HG03103 (cell line): ENCODE measurements at regions not wholly inside any gene's neighbourhood (a gene's known extent, or its start where the extent isn't known, plus 50 kb on each side); places are given as distances from the start of the nearest gene placed in this dataset.
"Not testable (repeated sequence)": the region's sequence is repeated elsewhere in the genome, so short reads cannot be mapped to it uniquely, and the experiment has no call there.

Experiments
- ATAC-seq: cut with Tn5 transposase; IDR thresholded peaks from one replicate; pipeline ENCODE4 v1.9.1; 2021; ENCODE audit warnings: low read depth; ENCODE audit not compliant: unreplicated experiment

DNA sequence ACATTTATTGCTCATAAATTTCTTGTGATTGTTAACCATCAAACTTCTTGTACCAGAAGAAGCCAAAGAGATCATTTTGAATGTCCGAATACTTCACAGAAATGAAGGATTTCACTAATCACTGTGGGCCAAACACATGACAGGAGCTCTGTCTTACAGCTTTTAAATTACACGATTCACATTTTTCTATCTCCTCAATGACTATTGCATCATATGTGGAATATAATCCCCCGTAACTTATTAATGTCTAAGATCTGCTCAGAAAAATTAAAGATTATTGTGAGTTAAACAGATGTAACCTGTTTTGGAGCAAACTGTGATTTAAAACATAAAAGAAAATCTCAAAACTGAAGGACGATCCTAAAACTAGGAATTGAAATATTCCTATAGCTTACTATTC is 645.2 kb upstream of the COX7C start:
- ATAC-seq, result no peak

DNA sequence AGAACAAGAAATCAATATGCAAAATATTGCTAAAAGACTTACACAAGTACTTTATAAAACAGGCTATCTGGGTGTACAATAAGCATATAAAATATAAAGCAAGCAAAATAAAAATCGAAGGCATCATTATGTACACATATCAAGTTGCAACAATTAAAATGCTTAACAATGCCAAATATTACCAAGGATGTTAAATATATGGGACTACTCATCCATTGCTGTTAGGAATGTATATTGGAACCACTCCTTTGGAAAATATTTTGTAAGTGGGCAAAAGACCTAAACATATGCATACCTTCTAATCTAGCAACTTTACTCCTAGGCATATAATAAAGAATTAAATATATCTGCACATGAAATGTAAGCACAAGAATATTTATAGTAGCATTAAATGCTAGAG is 632.6 kb upstream of the COX7C start:
- no peak for ATAC-seq

DNA sequence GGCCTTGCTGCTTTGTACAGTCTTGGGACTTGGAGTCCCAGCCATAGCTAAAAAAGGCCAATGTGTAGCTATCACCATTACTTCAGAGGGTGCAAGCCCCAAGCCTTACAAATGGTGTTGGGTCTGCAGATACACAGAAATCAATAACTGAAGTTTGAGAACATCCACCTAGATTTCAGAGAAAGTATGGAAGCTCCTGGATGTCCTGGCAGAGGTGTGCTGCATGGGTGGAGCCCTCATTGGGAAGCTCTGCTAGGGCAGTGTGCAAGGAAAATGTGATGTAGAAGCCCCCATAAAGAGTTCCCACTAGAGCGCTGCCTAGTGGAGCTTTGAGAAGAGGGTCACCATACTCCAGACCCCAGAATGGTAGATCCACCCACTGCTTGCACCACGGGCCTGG is 626.7 kb upstream of the COX7C start:
- no peak for ATAC-seq

DNA sequence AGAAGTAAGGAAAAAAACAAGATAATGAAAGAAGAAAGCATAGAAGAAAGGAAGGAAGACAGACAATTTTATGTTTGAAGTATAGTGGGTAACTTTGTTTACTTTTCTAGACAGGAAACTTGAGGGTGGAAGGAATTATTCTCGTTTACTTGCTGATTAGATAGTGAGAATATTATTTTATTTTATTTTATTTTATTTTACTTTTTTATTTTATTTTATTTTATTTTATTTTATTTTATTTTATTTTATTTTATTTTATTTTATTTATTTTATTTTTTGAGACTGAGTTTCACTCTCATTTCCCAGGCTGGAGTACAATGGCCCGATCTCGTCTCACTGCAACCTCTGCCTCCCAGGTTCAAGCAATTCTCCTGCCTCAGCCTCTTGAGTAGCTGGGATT is 623.1 kb upstream of the COX7C start:
- not testable (repeated sequence) for ATAC-seq

DNA sequence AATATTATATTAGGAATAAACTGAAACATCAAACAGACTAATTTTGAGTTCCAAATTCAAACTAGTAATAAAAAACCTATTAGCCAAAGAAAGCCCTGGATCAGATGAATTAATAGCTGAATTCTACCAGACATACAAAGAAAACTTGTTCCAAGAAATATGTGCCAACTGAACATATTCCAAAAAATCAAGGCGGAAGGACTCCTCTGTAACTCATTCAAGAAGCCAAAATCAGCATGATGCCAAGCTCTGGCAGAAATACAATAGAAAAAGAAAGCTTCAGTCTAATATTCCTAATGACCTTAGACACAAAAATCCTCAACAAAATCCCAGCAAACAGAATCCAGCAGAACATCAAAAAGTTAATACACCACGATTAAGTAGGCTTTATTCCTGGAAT is 619.1 kb upstream of the COX7C start:
- ATAC-seq, result no peak

DNA sequence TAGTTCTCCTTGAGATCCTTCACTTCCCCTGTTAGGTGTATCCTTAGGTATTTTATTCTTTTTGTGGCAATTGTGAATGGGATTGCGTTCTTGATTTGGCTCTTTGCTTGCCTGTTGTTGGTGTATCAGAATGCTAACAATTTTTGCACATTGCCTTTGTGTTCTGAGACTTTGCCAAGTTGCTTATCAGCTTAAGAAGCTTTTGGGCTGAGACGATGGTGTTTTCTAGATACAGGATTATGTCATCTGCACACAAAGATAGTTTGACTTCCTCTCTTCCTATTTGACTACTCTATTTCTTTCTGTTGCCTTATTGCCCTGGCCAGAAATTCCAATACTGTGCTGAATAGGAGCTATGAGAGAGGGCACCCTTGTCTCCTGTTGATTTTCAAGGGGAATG is 609.4 kb upstream of the COX7C start:
- no peak for ATAC-seq

DNA sequence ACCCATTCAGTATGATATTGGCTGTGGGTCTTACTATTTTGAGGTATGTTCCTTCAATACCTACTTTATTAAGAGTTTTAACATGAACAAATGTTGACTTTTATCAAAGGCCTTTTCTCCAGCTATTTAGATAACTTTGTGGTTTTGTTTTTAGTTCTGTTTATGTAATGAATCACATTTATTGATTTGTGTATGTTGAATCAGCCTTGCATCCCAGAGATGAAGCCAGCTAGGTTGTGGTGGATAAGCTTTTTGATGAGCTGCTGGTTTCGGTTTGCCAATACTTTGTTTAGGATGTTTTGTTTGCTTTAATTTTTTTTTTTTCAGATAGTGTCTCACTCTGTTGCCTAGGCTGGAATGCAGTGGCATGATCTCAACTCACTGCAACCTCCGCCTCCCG is 609.0 kb upstream of the COX7C start:
- ATAC-seq, result no peak

DNA sequence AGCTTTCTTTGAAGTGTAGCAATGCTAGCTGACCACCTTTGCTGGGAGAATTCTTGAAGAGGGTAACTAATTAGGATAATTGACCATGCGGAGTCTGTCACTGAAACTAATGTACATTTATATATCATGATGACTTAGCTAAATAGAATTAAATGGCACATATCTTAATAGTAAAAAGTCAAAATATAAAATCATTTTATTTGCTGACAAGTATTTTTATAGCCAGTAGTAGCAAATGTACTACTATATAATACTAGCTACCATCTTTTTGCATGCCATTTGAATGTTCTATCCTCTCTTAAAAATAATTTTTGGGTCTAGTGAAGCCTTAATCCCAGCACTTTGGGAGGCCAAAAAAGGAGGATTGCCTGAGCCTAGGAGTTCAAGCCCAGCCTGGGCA is 605.8 kb upstream of the COX7C start:
- no peak for ATAC-seq

DNA sequence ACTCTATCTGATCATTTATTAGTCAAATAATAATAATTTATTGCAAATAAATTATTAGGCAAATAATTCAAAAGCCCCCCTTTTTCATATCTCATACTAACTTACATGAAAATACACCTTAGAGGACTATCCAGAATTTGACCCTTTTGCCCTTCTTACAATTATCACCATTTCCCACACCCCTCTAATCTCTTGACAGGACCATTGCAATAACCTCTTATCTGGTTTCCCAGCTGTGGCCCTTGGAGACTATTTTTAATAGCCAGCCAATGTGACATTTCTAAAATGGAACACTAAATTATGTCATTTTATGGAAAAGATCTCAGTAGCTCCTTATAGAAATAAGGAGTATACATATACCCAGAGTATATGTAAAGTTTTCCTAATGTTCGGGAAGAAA is 588.4 kb upstream of the COX7C start:
- no peak for ATAC-seq

DNA sequence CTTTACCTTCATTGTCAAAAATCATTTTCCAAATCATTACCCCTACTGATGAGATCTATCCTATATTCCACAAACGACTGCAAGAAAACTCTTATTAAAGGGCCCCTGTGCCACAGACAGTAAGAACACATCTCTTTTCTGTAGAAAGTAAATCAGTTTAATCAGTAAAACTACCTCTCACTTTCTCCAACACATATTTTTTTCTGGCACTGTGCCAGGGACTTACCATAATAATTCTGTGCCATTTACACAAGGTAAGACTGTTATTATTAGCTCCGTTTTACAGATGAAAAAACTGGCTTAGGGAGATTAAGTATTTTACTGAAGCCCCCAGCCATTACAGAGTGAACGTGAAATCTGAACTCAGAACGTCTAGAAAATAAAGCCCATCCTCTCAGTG is 587.0 kb upstream of the COX7C start:
- no peak for ATAC-seq

DNA sequence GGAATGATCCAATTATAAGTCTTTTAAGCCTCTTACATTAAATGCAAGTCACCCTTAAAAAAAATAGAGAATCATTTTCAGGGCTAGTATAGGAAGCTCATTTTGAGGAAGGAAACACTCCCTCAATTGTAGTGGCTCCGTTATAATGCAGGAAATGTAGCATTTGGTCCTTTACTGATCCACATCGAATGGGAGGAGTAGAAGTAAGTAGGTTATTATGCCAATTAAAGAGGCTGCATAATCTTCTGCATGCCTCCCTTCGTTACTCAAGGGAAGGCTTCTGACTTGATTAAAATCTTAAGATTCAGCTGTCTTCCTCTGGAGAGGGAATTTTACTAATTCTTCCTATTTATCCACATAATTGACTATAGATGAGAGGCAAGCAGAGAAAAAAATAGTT is 579.2 kb upstream of the COX7C start:
- no peak for ATAC-seq

DNA sequence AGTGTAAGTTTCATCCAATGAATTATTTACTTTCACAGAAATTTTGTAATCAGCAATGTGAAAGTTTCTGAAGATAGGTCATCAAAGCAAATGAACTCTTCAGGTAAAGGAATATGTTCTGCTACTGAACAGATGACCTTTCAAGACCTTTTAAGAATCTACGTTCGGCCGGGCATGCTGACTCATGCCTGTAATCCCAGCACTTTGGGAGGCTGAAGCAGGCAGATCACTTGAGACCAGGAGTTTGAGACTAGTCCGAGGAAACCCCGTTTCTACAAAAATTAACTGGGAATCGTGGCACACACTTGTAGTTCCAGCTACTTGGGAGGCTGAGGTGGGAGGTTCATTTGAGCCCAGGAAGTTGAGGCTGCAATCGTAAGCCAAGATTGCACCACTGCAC is 578.4 kb upstream of the COX7C start:
- ATAC-seq, result no peak

DNA sequence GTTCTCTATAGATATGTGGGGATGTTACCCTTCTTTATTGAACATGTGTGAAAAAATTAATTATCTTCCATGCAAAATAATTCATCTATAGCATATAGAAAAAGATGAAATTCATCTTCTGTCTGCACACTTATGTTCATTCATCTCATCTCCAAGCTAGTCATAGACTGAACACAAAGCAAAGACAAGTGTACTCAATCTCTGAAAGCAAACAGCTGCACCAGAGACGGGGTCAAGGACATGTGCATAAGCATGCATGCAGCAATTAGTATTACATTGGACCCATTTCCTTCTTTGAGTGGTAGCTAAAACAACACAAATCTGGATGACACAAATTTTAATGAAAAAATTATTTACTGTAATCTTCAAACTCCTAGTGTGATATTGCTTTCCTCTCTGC is 547.0 kb upstream of the COX7C start:
- no peak for ATAC-seq

DNA sequence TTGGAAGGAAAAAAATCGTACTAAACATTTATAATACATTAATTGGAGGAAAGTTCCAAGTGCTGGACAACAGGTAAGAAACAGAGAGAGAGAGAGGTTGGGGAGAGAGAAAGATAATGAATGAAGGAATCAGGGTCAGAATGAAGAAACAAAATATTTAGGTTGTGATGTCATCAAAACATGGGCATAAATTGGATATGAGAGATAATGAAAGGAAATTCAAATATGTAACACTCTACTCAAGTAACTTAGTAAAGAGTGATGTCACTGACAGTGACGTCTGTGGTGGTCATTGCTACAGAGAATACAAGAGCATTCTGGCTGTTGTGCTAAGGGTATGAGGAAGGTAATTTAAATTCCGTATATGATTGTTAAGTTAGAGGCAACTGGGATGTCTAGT is 543.4 kb upstream of the COX7C start:
- no peak for ATAC-seq

DNA sequence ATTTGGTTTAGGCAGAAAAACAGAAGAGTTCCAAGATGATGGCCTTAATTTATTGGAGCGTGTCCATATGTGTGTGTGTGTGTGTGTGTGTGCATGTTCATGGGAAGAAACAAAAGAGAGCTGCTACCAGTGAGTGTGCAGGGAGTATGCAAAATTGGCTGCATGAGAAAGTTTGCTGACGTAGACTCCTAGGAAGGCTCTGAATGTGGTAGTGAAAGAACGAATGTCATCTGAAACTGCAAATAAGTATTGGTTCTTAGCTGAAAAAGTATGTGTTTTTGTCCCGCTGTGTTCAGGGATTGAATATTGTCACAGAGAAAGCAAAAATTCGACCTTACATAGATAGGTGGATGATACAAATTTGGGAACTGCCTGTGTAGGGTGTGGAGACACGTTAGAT is 542.6 kb upstream of the COX7C start:
- no peak for ATAC-seq

DNA sequence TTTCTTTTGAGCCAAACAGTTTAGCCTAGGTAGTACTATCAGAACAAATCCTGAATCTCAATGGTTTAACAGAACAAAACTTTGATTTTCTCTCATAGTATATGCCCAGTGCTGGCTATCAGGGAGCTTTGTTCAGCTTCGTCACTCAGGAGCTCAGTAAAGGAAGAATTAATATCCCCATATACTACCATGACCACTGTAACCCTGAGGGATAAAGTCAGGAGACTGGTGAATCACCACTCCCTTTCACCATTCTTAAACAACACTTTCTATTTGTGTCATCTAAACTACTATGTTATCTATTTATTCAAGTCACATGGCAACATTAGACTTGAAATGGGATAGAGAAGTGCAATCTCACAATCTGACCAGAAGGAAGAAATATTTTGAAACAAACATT is 522.6 kb upstream of the COX7C start:
- ATAC-seq, result no peak

DNA sequence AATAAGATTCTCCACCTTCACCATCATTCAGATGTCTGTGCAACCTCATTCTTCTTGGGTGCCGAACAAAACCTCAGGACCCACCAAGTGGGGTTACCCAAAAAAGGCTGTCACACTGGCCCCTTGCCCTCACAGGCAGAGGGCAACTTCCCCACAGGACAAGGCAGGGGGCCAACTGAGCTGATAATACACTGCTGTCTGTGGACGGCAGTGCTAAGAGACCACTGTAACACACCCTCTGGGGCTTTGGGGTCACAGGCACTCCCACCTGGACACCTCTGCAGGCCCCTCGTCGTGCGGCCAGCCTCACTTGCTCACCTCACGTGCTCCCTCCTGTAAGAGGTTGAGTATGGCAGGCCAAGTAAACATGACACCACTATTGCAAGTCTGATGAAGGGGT is 515.8 kb upstream of the COX7C start:
- ATAC-seq, result no peak

DNA sequence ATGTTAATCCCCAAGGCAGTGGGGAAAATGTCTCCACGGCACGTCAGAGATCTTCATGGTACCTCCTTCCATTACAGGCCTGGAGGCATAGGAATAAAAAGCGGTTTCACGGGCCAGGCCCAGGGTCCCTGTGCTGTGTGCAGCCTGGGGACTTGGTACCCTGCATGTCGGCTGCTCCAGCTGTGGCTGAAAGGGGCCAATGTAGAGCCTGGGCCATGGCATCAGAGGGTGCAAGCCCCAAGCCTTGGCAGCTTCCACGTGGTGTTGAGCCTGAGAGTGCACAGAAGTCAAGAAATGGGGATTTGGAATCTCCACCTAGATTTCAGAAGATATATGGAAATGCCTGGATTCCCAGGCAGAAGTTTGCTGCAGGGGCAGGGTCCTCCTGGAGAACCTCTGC is 508.9 kb upstream of the COX7C start:
- ATAC-seq, result no peak

DNA sequence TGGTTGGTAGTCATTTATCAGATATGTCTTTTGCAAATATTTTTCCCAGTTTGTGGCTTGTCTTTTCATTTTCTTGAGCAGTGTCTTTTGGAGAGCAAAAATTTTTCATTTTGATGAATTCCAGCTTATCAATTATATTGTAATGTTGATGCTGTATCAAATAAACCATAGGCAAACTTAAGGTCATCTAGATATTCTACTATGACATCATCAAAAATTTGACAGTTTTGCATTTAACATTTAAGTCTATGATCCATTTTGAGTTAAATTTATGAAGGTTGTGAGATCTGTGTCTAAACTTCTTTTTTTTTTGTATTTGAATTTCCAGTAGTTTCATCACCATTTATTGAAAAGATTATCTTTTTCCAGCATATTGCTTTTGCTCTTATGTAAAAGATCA is 505.5 kb upstream of the COX7C start:
- no peak for ATAC-seq

DNA sequence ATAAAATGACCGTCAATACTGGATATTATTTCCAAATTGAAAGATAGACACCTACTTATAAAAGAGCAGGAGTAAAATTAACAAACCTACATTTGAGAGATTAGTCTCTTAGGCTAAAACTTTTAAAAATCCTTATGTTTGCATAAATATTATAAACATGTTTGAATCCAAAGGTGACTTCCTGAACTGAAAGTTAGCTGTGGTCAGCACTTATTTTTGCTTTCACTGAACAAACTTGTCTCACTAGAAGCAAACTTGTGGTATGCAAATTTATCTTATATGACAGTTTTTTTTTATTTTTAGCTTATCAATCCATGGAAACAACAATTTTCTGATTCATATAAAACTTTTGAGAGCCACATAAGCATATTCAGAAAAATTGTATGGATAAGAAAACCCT is 502.6 kb upstream of the COX7C start:
- ATAC-seq, result no peak

DNA sequence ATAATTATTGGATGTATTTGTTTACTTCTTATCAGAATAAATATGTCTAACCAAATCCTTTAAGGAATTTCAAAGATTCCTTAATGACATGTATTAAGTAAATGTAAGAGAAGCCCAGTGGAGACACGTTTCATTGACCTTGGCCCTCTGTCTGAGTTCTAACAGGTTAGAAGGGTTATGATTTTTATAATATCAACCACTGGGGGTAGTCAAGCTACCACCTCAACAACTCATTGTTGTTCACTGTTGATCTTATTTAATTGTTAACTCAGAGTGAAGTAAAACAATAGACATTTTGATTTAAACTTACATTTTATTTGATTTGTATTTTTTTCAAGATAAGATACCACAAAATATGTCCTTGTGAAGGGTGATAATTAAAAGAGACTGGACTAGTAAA is 499.2 kb upstream of the COX7C start:
- no peak for ATAC-seq

DNA sequence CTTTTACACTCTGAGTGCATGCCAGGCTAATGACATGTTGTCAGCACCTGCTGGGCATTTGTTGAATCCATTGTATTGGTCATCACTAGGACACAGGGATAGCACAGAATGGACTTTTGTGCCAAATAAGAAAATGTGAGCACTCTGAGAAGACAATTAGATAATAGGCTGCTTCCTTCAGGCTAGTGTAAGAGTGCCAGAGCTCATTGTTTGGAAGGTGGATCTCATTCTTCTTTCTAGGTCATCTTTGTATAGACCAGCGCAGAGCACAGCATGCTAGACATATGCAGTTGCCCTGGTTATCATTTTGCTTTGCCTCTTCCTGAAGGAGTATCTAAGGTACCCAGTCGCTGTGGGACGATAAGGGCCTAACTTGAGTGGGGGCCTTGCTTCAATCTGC is 493.4 kb upstream of the COX7C start:
- no peak for ATAC-seq

DNA sequence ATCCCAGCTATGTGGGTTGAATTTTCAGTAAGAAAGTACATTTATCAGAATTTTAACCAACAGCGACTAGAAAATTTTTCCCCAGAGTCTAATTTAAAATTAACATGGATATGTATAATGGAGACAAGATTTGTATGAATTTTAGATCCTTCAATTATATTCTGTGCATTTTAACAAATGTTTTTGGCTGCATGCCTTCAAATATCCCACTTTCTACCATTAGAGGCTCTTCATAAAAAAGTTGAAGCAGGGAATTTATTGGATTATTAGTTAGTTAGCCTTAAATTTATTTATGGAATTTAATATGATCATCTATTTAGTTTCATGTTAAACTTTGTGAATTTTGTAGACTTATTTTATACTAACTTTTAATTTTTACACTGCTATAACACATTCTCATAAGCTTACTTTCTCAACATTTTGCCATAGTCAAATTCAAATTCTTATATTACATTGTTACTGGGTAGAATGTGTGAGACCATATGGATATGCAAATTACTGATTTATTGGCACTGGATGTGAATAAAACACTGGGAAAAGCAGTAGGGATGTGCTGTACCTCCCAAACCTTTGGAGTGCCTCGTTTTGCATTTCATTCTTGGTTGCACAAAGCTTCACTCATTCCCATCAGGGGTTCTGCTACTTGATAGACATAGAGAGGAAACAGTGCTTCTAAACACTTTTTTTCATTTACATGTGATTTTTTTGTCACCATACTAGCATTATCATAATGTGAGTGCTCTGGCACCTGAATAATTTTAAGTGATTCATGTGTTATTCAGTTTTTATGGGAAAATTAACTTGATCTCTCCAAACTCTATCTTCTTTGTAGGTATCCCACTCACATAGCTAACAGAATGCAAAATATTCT is 491.8 kb upstream of the COX7C start:
- no peak for ATAC-seq
